H1 (cell line): ENCODE measurements at regions not wholly inside any gene's neighbourhood (a gene's known extent, or its start where the extent isn't known, plus 50 kb on each side); places are given as distances from the start of the nearest gene placed in this dataset.

Source experiments
- CTCF ChIA-PET: fragments of 300-600 bp; sonication (Branson Sonifier 250); formaldehyde crosslinking; loops from one replicate; lab custom pipeline; 2021; ENCODE audit not compliant: partially characterized antibody; lab: Charles Lee
- POLR2A ChIA-PET: fragments of 300-600 bp; sonication (Branson Sonifier 250); formaldehyde crosslinking; loops from one replicate; lab custom pipeline; 2021; ENCODE audit warnings: inconsistent platforms; ENCODE audit not compliant: partially characterized antibody; lab: Charles Lee
- DNase-seq, 2 experiments: peaks; one replicate each; pipeline versions ENCODE4 v3.0.0 to v3.0.0-alpha.2; 2010 to 2022; ENCODE audit warnings: low spot score in 2 of 2, low read depth in 1 of 2, mixed read lengths in 1 of 2
- FAIRE-seq: peaks from 2 replicates; lab custom pipeline; 2011; peaks lifted over from hg19 to GRCh38; lab: Jason Lieb, UNC
- H2AFZ ChIP-seq: 2 replicates; pipeline ENCODE4 v1.8.1; 2012; ENCODE audit warnings: low read length, inconsistent platforms
- H2AK5ac ChIP-seq: 2 replicates; pipeline ENCODE4 v1.6.1; 2013; ENCODE audit warnings: low read depth, low read length
- H2BK120ac ChIP-seq: replicated peaks from 2 replicates; pipeline ENCODE3; 2013; ENCODE audit warnings: low read depth, low read length, inconsistent platforms
- H2BK12ac ChIP-seq: 2 replicates; pipeline ENCODE4 v1.6.1; 2013; ENCODE audit warnings: low read depth, low read length
- H2BK15ac ChIP-seq: 2 replicates; pipeline ENCODE4 v1.6.1; 2013; ENCODE audit warnings: low read length
- H2BK20ac ChIP-seq: 2 replicates; pipeline ENCODE4 v1.6.1; 2013; ENCODE audit warnings: low read length
- H2BK5ac ChIP-seq: 2 replicates; pipeline ENCODE4 v1.6.1; 2013; ENCODE audit warnings: low read depth, low read length
- H3K14ac ChIP-seq: 2 replicates; pipeline ENCODE4 v1.6.1; 2013; ENCODE audit warnings: inconsistent platforms; ENCODE audit not compliant: insufficient read length
- H3K18ac ChIP-seq: 2 replicates; pipeline ENCODE4 v1.6.1; 2013; ENCODE audit warnings: low read length; ENCODE audit errors: extremely low read depth
- H3K23ac ChIP-seq: 2 replicates; pipeline ENCODE4 v1.6.1; 2013; ENCODE audit warnings: inconsistent platforms; ENCODE audit not compliant: insufficient read length
- H3K23me2 ChIP-seq: 2 replicates; pipeline ENCODE4 v1.6.1; 2013; ENCODE audit warnings: low read depth, low read length
- H3K27ac ChIP-seq: 2 replicates; pipeline ENCODE4 v1.6.1; 2011; ENCODE audit warnings: low read depth, low read length, inconsistent platforms
- H3K27me3 ChIP-seq, 4 experiments: replicated peaks in 1 of 4; 1 replicate in 1 of 4; 2 replicates in 3 of 4; pipeline versions ENCODE4 v1.6.1 to v1.8.1; 2011 to 2013; ENCODE audit warnings: low read length in 3 of 4, mild to moderate bottlenecking in 3 of 4, inconsistent platforms in 2 of 4, mixed read lengths in 2 of 4, moderate library complexity in 1 of 4; ENCODE audit not compliant: control insufficient read depth in 3 of 4, insufficient read depth in 3 of 4; ENCODE audit errors: extremely low read depth in 1 of 4
- H3K36me3 ChIP-seq, 4 experiments: 2 replicates each; pipeline versions ENCODE4 v1.6.1 to v1.8.1; 2011 to 2013; ENCODE audit warnings: mild to moderate bottlenecking in 4 of 4, low read length in 3 of 4, moderate library complexity in 2 of 4, control low read depth in 1 of 4, inconsistent platforms in 1 of 4; ENCODE audit not compliant: insufficient read depth in 4 of 4, control insufficient read depth in 2 of 4
- H3K4ac ChIP-seq: replicated peaks from 2 replicates; pipeline ENCODE3; 2013; ENCODE audit warnings: low read length, low read depth, mixed read lengths, inconsistent platforms; ENCODE audit not compliant: insufficient read length
- H3K4me1 ChIP-seq, 4 experiments: replicated peaks in 1 of 4; 1 replicate in 1 of 4; 2 replicates in 3 of 4; pipeline versions ENCODE4 v1.6.1 to v1.8.1; 2011 to 2013; ENCODE audit warnings: low read length in 3 of 4, inconsistent platforms in 2 of 4, mixed read lengths in 1 of 4; ENCODE audit not compliant: insufficient read depth in 4 of 4, control insufficient read depth in 3 of 4
- H3K4me2 ChIP-seq, 2 experiments: 2 replicates each; pipeline versions ENCODE4 v1.6.1 to v1.8.1; 2011 to 2013; ENCODE audit warnings: low read depth in 2 of 2, low read length in 2 of 2, control low read depth in 1 of 2, inconsistent platforms in 1 of 2, mild to moderate bottlenecking in 1 of 2; ENCODE audit not compliant: insufficient read depth in 1 of 2
- H3K4me3 ChIP-seq, 4 experiments: fragments of 200-600, 300-600 bp in 1 of 4; sonication (generic), shearing (Covaris generic), sonication (Bioruptor Twin) in 1 of 4; 2 replicates each; pipeline versions ENCODE4 v1.5.1 to v1.8.1; 2011 to 2016; ENCODE audit warnings: low read length in 4 of 4, low read depth in 3 of 4, control low read depth in 2 of 4, inconsistent platforms in 2 of 4, mild to moderate bottlenecking in 2 of 4, mixed read lengths in 1 of 4, moderate library complexity in 1 of 4; ENCODE audit not compliant: insufficient read depth in 2 of 4; ENCODE audit errors: extremely low read depth in 1 of 4
- H3K56ac ChIP-seq: replicated peaks from 2 replicates; pipeline ENCODE3; 2013; ENCODE audit warnings: low read depth, mild to moderate bottlenecking, mixed read lengths, low read length, inconsistent platforms; ENCODE audit not compliant: insufficient read length
- H3K79me1 ChIP-seq: 2 replicates; pipeline ENCODE4 v1.6.1; 2013; ENCODE audit warnings: low read depth, low read length, control low read depth
- H3K79me2 ChIP-seq, 2 experiments: 2 replicates each; pipeline versions ENCODE4 v1.6.1 to v1.8.1; 2012 to 2013; ENCODE audit warnings: low read length in 2 of 2, mild to moderate bottlenecking in 2 of 2, inconsistent platforms in 1 of 2; ENCODE audit not compliant: insufficient read depth in 2 of 2, control insufficient read depth in 1 of 2
- H3K9ac ChIP-seq, 4 experiments: replicated peaks in 1 of 4; 1 replicate in 1 of 4; 2 replicates in 3 of 4; pipeline versions ENCODE4 v1.6.1 to v1.8.1; 2011 to 2013; ENCODE audit warnings: low read depth in 3 of 4, low read length in 3 of 4, control low read depth in 2 of 4, mild to moderate bottlenecking in 2 of 4, moderate library complexity in 2 of 4, inconsistent platforms in 1 of 4; ENCODE audit errors: extremely low read depth in 1 of 4
- H3K9me3 ChIP-seq, 2 experiments: 2 replicates each; pipeline versions ENCODE4 v1.6.1 to v1.8.1; 2012 to 2013; ENCODE audit warnings: mild to moderate bottlenecking in 2 of 2, moderate library complexity in 2 of 2, control low read depth in 1 of 2, inconsistent platforms in 1 of 2, low read depth in 1 of 2, low read length in 1 of 2, mixed read lengths in 1 of 2; ENCODE audit not compliant: insufficient read depth in 2 of 2
- H4K20me1 ChIP-seq, 2 experiments: replicated peaks in 1 of 2; 2 replicates each; pipeline versions ENCODE3 to v1.8.1; 2011 to 2013; ENCODE audit warnings: inconsistent platforms in 2 of 2, low read length in 2 of 2, mild to moderate bottlenecking in 1 of 2; ENCODE audit not compliant: insufficient read depth in 2 of 2, control insufficient read depth in 1 of 2
- H4K5ac ChIP-seq: 2 replicates; pipeline ENCODE4 v1.6.1; 2013; ENCODE audit warnings: low read length, low read depth, mixed read lengths, inconsistent platforms; ENCODE audit not compliant: insufficient read length
- H4K8ac ChIP-seq: 2 replicates; pipeline ENCODE4 v1.8.0; 2013; ENCODE audit warnings: mild to moderate bottlenecking, moderate library complexity, low read length, inconsistent platforms; ENCODE audit not compliant: insufficient read depth; ENCODE audit errors: extremely low read depth
- H4K91ac ChIP-seq: replicated peaks from 2 replicates; pipeline ENCODE3; 2013; ENCODE audit warnings: low read length, mixed read lengths, inconsistent platforms; ENCODE audit not compliant: insufficient read length
- HDAC6 ChIP-seq: IDR thresholded peaks from one replicate; pipeline ENCODE4 v1.7.1; 2012; ENCODE audit warnings: low read depth, mild to moderate bottlenecking, inconsistent platforms, low read length, moderate library complexity
- WGBS, 2 experiments: shearing (Covaris generic) in 1 of 2; methylation state at CpG; one replicate each; pipeline versions ENCODE4 v1.1.6 to v1.1.7; 2013 to 2015; ENCODE audit warnings: low lambda C conversion rate in 2 of 2, mixed read lengths in 2 of 2, inconsistent platforms in 1 of 2, low coverage in 1 of 2, missing lambda C conversion rate in 1 of 2; ENCODE audit not compliant: insufficient replicate concordance in 2 of 2, insufficient coverage in 1 of 2, insufficient read length in 1 of 2; ENCODE audit errors: extremely low coverage in 1 of 2, missing lambda C conversion rate in 1 of 2; 5-methylcytosine and 5-hydroxymethylcytosine counted together

DNA sequence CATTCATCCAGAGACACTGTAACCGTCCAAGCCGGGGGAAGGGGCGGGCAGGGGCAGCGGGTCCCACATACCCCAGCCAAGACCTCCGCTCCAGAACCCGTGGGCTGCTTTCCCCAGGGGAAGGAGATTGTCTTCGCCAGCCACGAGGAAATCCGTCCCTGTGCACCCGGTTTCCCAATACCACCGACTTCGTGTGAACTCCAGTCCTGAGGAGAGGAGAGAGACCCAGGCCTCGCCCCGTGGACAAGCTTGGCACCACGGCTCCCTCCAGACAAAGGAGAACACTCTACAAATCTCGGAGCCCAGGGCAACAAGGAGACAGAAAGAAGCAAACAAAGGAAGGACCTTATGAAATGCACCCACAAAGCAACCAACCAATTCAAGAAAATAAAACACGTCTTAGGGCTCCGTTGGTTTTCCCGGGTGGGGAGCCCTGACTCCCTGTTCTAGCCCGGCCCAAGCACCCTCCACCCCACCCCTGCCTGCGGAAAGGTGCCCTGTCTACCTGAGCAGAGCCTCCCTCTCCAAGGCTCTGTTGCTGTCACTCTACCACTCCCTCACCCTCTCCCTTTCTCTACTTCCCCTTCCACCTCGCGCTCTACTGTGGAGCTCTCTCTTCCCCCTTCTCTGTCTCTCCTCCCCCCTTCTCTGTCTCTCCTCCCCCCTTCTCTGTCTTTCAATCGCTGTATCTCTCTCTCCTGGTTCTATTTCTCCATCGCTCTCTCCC lies 1382.8 kb upstream of the DEFB115 start:
- Histone ChIP-seq H2BK120ac (no peak overlapping the region), H2AFZ (no peak overlapping the region), H3K79me1 (no peaks in the 10 kb centered on the region), H3K14ac (no peak overlapping the region), H4K8ac (no peak overlapping the region), H2BK12ac (no peak overlapping the region), H3K4me1 (no peaks in the 10 kb centered on the region), H3K4me3 (no peak overlapping the region), H3K18ac (no peak overlapping the region), H4K20me1 (no peaks in the 10 kb centered on the region), H3K23me2 (no peaks in the 10 kb centered on the region; the same call in 1 of the 2 replicates), H3K27ac (no peak overlapping the region), H3K23ac (no peak overlapping the region), H2BK20ac (no peak overlapping the region), H3K27me3 (peaks cover 0 to 3% (median 0%) of the 10 kb centered on the region in 4 experiments; a peak in 2 of 7 replicates), H2BK15ac (no peak overlapping the region), H4K5ac (no peak overlapping the region), H3K9me3 (peaks cover 49 to 74% of the 10 kb centered on the region in 2 experiments), H3K79me2 (no peaks in the 10 kb centered on the region), H3K56ac (no peak overlapping the region), H3K36me3 (peaks cover 0 to 6% (median 0%) of the 10 kb centered on the region in 4 experiments; a peak in 1 of 8 replicates), H3K4ac (no peak overlapping the region), H3K4me2 (no peak overlapping the region), H2AK5ac (no peak overlapping the region), H4K91ac (no peak overlapping the region), H2BK5ac (no peak overlapping the region), H3K9ac (no peak overlapping the region)
- WGBS, 2 experiments = 83% methylated on average over 17 of the region's 25 CpGs; no CpG with 5 or more reads in 1 of the 2 experiments
- no peak for TF ChIP-seq HDAC6
- FAIRE-seq (no peak), DNase-seq (no peak)
- ChIA-PET CTCF (no interaction called here), POLR2A (no interaction called here)
